DOHH2 (cell line): ENCODE measurements at regions not wholly inside any gene's neighbourhood (a gene's known extent, or its start where the extent isn't known, plus 50 kb on each side); places are given as distances from the start of the nearest gene placed in this dataset.

Experiments
- H3F3A ChIP-seq: fragments of 200-600 bp; sonication (generic), shearing (Covaris generic); 2 replicates; pipeline ENCODE4 v1.6.0; 2016; ENCODE audit warnings: antibody characterized with exemption, mild to moderate bottlenecking; ENCODE audit not compliant: control insufficient read depth, insufficient read depth
- H3K27ac ChIP-seq: fragments of 200-600 bp; sonication (generic); 2 replicates; pipeline ENCODE4 v1.5.1; 2014; ENCODE audit warnings: low read depth, mild to moderate bottlenecking, low read length, moderate library complexity
- H3K27me3 ChIP-seq: fragments of 200-600 bp; sonication (generic); 2 replicates; pipeline ENCODE4 v1.6.1; 2014; ENCODE audit warnings: mild to moderate bottlenecking, low read length, mixed read lengths; ENCODE audit not compliant: control insufficient read depth
- H3K36me3 ChIP-seq: fragments of 200-600 bp; sonication (generic); 2 replicates; pipeline ENCODE4 v1.6.1; 2014; ENCODE audit warnings: mild to moderate bottlenecking, low read length, moderate library complexity, mixed read lengths; ENCODE audit not compliant: control insufficient read depth
- H3K4me1 ChIP-seq: fragments of 200-600 bp; sonication (generic); 2 replicates; pipeline ENCODE4 v1.6.1; 2014; ENCODE audit warnings: mild to moderate bottlenecking, low read length, mixed read lengths; ENCODE audit not compliant: control insufficient read depth
- H3K4me2 ChIP-seq: fragments of 200-600 bp; sonication (generic); 2 replicates; pipeline ENCODE4 v1.6.0; 2014; ENCODE audit warnings: mild to moderate bottlenecking, low read length, moderate library complexity
- H3K4me3 ChIP-seq: fragments of 200-600 bp; sonication (generic); 2 replicates; pipeline ENCODE4 v1.5.1; 2014; ENCODE audit warnings: mild to moderate bottlenecking, low read length, mixed read lengths
- H3K79me2 ChIP-seq: fragments of 200-600 bp; sonication (generic); 2 replicates; pipeline ENCODE4 v1.6.1; 2014; ENCODE audit warnings: mild to moderate bottlenecking, low read length, mixed read lengths; ENCODE audit not compliant: control insufficient read depth
- H3K9me2 ChIP-seq: fragments of 200-600 bp; sonication (generic); replicated peaks from 2 replicates; pipeline ENCODE4 v1.6.1; 2014; ENCODE audit warnings: mild to moderate bottlenecking, low read length, mixed read lengths; ENCODE audit not compliant: control insufficient read depth
- H3K9me3 ChIP-seq: fragments of 200-600 bp; sonication (generic); 2 replicates; pipeline ENCODE4 v1.6.1; 2014; ENCODE audit warnings: antibody characterized with exemption, low read length, mixed read lengths; ENCODE audit not compliant: control insufficient read depth, insufficient read depth
- H4K20me1 ChIP-seq: fragments of 200-600 bp; sonication (generic); 2 replicates; pipeline ENCODE4 v1.6.0; 2014; ENCODE audit warnings: low read depth, mild to moderate bottlenecking, antibody characterized with exemption, low read length, moderate library complexity; ENCODE audit not compliant: control insufficient read depth, insufficient read depth
- CTCF ChIP-seq: fragments of 200-600 bp; sonication (generic); IDR thresholded peaks from one replicate; pipeline ENCODE4 v1.5.1; 2014; ENCODE audit warnings: antibody characterized with exemption, mild to moderate bottlenecking, low read depth, low read length; ENCODE audit not compliant: poor library complexity, severe bottlenecking
- EZH2phosphoT487 ChIP-seq: fragments of 200-600 bp; sonication (generic); IDR thresholded peaks from 2 replicates; pipeline ENCODE4 v1.6.1; 2017; ENCODE audit warnings: borderline replicate concordance, mild to moderate bottlenecking, antibody characterized with exemption, low read length, moderate library complexity, mixed read lengths

DNA sequence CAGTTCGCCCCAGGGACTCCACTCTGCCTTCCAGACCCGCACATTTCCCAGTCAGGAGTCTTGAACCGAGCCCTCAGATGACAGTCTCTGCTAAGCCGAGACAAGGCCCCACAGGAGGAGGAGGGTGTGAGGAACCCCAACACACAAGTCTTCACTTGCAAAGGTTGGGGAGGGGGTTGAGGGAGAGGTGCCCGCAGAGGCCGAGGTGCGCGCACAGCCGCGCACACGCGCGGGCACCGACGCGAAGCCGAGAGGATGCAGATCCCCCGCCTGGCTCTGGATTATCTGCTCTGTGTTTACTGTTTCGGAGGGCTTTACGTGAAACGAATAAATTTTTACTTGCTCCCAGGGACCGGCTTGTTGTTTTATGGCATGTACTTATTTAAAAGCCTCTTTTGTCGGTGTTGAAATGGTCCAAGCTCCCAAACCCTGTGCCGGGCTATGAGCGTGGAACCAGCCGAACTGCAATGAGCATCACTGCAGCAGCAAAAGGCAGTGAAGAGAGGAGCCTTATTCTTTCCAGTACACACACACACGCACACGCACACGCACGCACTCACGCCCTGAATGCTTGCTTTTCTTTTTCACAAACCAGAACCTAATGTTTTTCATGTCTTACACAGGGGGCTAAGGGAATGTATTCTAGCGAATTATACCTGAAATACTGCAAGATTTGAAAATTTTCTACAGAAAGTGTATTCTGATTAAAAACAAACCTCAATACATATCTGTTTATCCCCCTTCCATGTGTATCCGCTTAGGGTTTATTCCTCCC lies 297.7 kb downstream of the PARP8 start:
- H3F3A ChIP-seq: no peaks in the 10 kb centered on the region
- H3K9me2 ChIP-seq: no peaks in the 10 kb centered on the region
- TF ChIP-seq EZH2phosphoT487 (no peak), CTCF (no peak)
- H3K27me3 ChIP-seq: peaks cover 54% of the 10 kb centered on the region
- no peaks in the 10 kb centered on the region for H3K36me3 ChIP-seq
- H3K4me1 ChIP-seq: peaks cover 9% of the 10 kb centered on the region
- H4K20me1 ChIP-seq: no peaks in the 10 kb centered on the region
- H3K9me3 ChIP-seq: no peaks in the 10 kb centered on the region
- peak overlapping the region; percentile 86 for H3K4me2 ChIP-seq
- peak overlapping the region; percentile 77 for H3K4me3 ChIP-seq
- H3K27ac ChIP-seq: no peak overlapping the region
- H3K79me2 ChIP-seq: no peaks in the 10 kb centered on the region

DNA sequence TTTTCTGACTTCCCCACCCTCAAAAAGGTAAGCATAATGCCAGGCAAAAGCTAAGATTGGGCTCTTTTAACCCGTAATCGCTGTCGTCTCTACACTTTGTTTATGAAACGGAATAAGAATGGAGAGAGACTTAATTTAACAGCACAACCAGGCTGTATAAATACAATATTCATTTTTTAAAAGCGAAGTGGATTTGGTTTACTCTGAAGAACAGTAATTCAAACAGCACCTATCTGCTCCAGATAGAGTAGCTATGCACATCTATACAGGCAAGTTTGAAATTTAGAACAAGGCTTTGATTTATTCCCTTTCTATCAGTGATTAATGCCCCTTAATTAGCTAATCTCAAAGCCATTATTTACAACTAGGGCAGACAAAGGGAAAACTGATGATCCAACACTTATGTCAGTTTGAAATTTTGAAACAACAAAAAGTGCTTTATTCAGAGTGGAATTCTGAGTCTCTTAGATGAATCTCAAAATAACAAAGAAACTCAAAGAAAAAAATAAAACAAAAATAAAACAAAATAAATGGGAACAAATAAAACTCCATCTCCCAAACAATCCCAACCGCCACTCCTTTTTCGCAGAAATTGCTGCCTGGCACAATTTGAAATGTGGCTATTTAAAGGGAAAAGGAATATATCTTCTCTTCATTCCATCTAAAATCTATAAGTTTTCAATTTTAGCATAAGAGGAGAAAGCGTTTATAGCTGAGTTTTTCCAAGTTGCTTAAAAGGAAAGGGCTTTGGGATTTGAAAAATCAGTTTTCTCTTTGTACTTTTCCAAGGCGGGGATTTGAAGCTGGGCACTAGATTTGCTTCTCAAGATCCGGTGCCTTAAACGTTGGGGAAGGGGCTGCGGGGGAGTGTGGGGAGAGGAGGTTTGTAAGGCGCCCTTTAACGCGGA lies 298.6 kb downstream of the PARP8 start:
- no peak overlapping the region for H3K27ac ChIP-seq
- no peaks in the 10 kb centered on the region for H3K9me2 ChIP-seq
- no peaks in the 10 kb centered on the region for H3K9me3 ChIP-seq
- H3K4me2 ChIP-seq: no peak overlapping the region
- no peaks in the 10 kb centered on the region for H3K36me3 ChIP-seq
- TF ChIP-seq CTCF (no peak), EZH2phosphoT487 (no peak)
- no peaks in the 10 kb centered on the region for H3K79me2 ChIP-seq
- H3K4me1 ChIP-seq: peaks cover 9% of the 10 kb centered on the region
- H3K27me3 ChIP-seq: peaks cover 54% of the 10 kb centered on the region
- H3K4me3 ChIP-seq: no peak overlapping the region
- H3F3A ChIP-seq: no peaks in the 10 kb centered on the region
- no peaks in the 10 kb centered on the region for H4K20me1 ChIP-seq

GRCh38 chr5:50965654-50966375 lies 299.4 kb downstream of the PARP8 start:
- Histone ChIP-seq H3K9me2 (no peaks in the 10 kb centered on the region), H4K20me1 (no peaks in the 10 kb centered on the region), H3K4me1 (peaks cover 9% of the 10 kb centered on the region), H3K27me3 (peaks cover 54% of the 10 kb centered on the region), H3K4me3 (no peak overlapping the region), H3K36me3 (no peaks in the 10 kb centered on the region), H3K9me3 (no peaks in the 10 kb centered on the region), H3F3A (no peaks in the 10 kb centered on the region), H3K79me2 (no peaks in the 10 kb centered on the region), H3K4me2 (no peak overlapping the region), H3K27ac (no peak overlapping the region)
- no peak for TF ChIP-seq EZH2phosphoT487
- TF ChIP-seq CTCF: no peak
